GM06990 (cell line): ENCODE measurements at regions not wholly inside any gene's neighbourhood (a gene's known extent, or its start where the extent isn't known, plus 50 kb on each side); places are given as distances from the start of the nearest gene placed in this dataset.

Experiments
- DNase-seq: peaks from one replicate; pipeline ENCODE4 v3.0.0-alpha.2; 2011; ENCODE audit not compliant: insufficient read length; ENCODE audit errors: extremely low read depth
- H3K27me3 ChIP-seq: replicated peaks from 2 replicates; pipeline ENCODE4 v1.6.0; 2011; ENCODE audit warnings: low read length; ENCODE audit not compliant: control insufficient read depth, insufficient read depth
- H3K36me3 ChIP-seq: 2 replicates; pipeline ENCODE4 v1.5.1; 2011; ENCODE audit warnings: low read length; ENCODE audit not compliant: control insufficient read depth, insufficient read depth
- H3K4me3 ChIP-seq: replicated peaks from 2 replicates; pipeline ENCODE4 v1.5.1; 2011; ENCODE audit warnings: low read depth, mild to moderate bottlenecking, control low read depth, low read length
- CTCF ChIP-seq: IDR thresholded peaks from 2 replicates; pipeline ENCODE4 v1.5.1; 2011; ENCODE audit warnings: low read length, control low read depth, mild to moderate bottlenecking, inconsistent platforms; ENCODE audit not compliant: insufficient read depth, poor library complexity, severe bottlenecking

- no peak for DNase-seq
- no peak for TF ChIP-seq CTCF
- no peak overlapping the region for H3K4me3 ChIP-seq
- H3K27me3 ChIP-seq, result no peaks in the 10 kb centered on the region
- H3K36me3 ChIP-seq, result no peaks in the 10 kb centered on the region
Measured at GRCh38 chr10:124313374-124313773, 105.3 kb downstream of the OAT start.

- Histone ChIP-seq H3K4me3 (no peak overlapping the region), H3K36me3 (no peaks in the 10 kb centered on the region), H3K27me3 (no peaks in the 10 kb centered on the region)
- no peak for TF ChIP-seq CTCF
- DNase-seq, result no peak
Measured at GRCh38 chr10:124308811-124309210, 109.9 kb downstream of the OAT start.

GRCh38 chr10:124308056-124308645 is 110.6 kb downstream of the OAT start:
- H3K27me3 ChIP-seq, result no peaks in the 10 kb centered on the region
- no peaks in the 10 kb centered on the region for H3K36me3 ChIP-seq
- no peak overlapping the region for H3K4me3 ChIP-seq
- TF ChIP-seq CTCF, result no peak
- DNase-seq, result no peak

GRCh38 chr10:124307591-124307990 is 111.1 kb downstream of the OAT start:
- Histone ChIP-seq H3K4me3 (no peak overlapping the region), H3K27me3 (no peaks in the 10 kb centered on the region), H3K36me3 (no peaks in the 10 kb centered on the region)
- TF ChIP-seq CTCF, result no peak
- DNase-seq, result no peak

GRCh38 chr10:124306922-124307371 is 111.8 kb downstream of the OAT start:
- no peak for TF ChIP-seq CTCF
- Histone ChIP-seq H3K27me3 (no peaks in the 10 kb centered on the region), H3K36me3 (no peaks in the 10 kb centered on the region), H3K4me3 (no peak overlapping the region)
- no peak for DNase-seq

- no peaks in the 10 kb centered on the region for H3K36me3 ChIP-seq
- TF ChIP-seq CTCF, result no peak
- DNase-seq, result no peak
- no peak overlapping the region for H3K4me3 ChIP-seq
- H3K27me3 ChIP-seq, result no peaks in the 10 kb centered on the region
Measured at GRCh38 chr10:124306520-124306919, 112.2 kb downstream of the OAT start.
